MCF 10A (cell line): ENCODE measurements at regions not wholly inside any gene's neighbourhood (a gene's known extent, or its start where the extent isn't known, plus 50 kb on each side); places are given as distances from the start of the nearest gene placed in this dataset.

Source experiments
- BruUV-seq: library from RNA; stranded (reverse); fragments of 400-500 nt; replicated peaks from 2 replicates; lab custom pipeline; 2021; lab: Mats Ljungman, UMichigan
- CTCF ChIA-PET: fragments of 300-600 bp; sonication (Branson Sonifier 250); formaldehyde crosslinking; extraction: SDS; loops from one replicate; lab custom pipeline; 2021; ENCODE audit warnings: antibody characterized with exemption, inconsistent platforms; lab: Yijun Ruan, JAX
- POLR2A ChIA-PET: fragments of 300-600, 350-650 bp; sonication (Branson Sonifier 250); formaldehyde crosslinking; extraction: SDS; loops from one replicate; lab custom pipeline; 2020; ENCODE audit warnings: antibody characterized with exemption, inconsistent platforms; lab: Yijun Ruan, JAX
- DNase-seq: peaks from one replicate; pipeline ENCODE4 v3.0.0-alpha.2; 2018; ENCODE audit not compliant: unreplicated experiment
- H3K27ac Mint-ChIP-seq: one replicate; pipeline ENCODE4 v1.8.0; 2022; ENCODE audit warnings: mild to moderate bottlenecking, low read depth, mixed read lengths; ENCODE audit not compliant: unreplicated experiment
- H3K27me3 Mint-ChIP-seq: one replicate; pipeline ENCODE4 v1.8.0; 2022; ENCODE audit warnings: mixed read lengths; ENCODE audit not compliant: insufficient read depth, unreplicated experiment
- H3K36me3 Mint-ChIP-seq: one replicate; pipeline ENCODE4 v1.8.0; 2022; ENCODE audit warnings: mild to moderate bottlenecking, moderate library complexity, mixed read lengths; ENCODE audit not compliant: insufficient read depth, unreplicated experiment
- H3K4me1 Mint-ChIP-seq: one replicate; pipeline ENCODE4 v1.8.0; 2022; ENCODE audit warnings: mixed read lengths; ENCODE audit not compliant: insufficient read depth, unreplicated experiment
- H3K4me3 Mint-ChIP-seq: one replicate; pipeline ENCODE4 v1.8.0; 2022; ENCODE audit warnings: mild to moderate bottlenecking, moderate library complexity, mixed read lengths; ENCODE audit not compliant: unreplicated experiment
- H3K9me3 Mint-ChIP-seq: one replicate; pipeline ENCODE4 v1.8.0; 2022; ENCODE audit warnings: mixed read lengths; ENCODE audit not compliant: unreplicated experiment
- CTCF ChIP-seq: fragments of 200-600 bp; IDR thresholded peaks from one replicate; pipeline ENCODE4 v1.8.0; 2022; ENCODE audit warnings: antibody characterized with exemption, mild to moderate bottlenecking; ENCODE audit not compliant: unreplicated experiment
- intact Hi-C: fragments of 100-400 bp; cut with micrococcal nuclease; formaldehyde crosslinking; loops from 2 replicates; pipeline ENCODE4 v1.14.1; 2022

- no TSS peak for BruUV-seq
- Mint-ChIP-seq H3K9me3 (no peaks in the 10 kb centered on the region), H3K27me3 (no peaks in the 10 kb centered on the region), H3K36me3 (no peaks in the 10 kb centered on the region), H3K4me3 (no peak overlapping the region), H3K27ac (no peak overlapping the region), H3K4me1 (no peaks in the 10 kb centered on the region)
- intact Hi-C loops: no loop called here
- DNase-seq: no peak
- POLR2A ChIA-PET: no interaction called here
- CTCF ChIA-PET: interaction anchor here (0.9 kb wide), 1 partner anchor 32 kb away, joined by 3 read pairs; no protein-coding TSS in a partner anchor
- TF ChIP-seq CTCF: no peak
Observed at GRCh38 chr12:13770576-13770975, 210.8 kb downstream of the GRIN2B start.

- no TSS peak for BruUV-seq
- H3K36me3 Mint-ChIP-seq: no peaks in the 10 kb centered on the region
- intact Hi-C loops: no loop called here
- H3K9me3 Mint-ChIP-seq: no peaks in the 10 kb centered on the region
- no peak for DNase-seq
- no peak overlapping the region for H3K27ac Mint-ChIP-seq
- no peaks in the 10 kb centered on the region for H3K4me1 Mint-ChIP-seq
- ChIA-PET CTCF (interaction anchor here (0.9 kb wide), 1 partner anchor 31 kb away, joined by 3 read pairs; no protein-coding TSS in a partner anchor), POLR2A (no interaction called here)
- H3K4me3 Mint-ChIP-seq: no peak overlapping the region
- no peak for TF ChIP-seq CTCF
- no peaks in the 10 kb centered on the region for H3K27me3 Mint-ChIP-seq
Observed at GRCh38 chr12:13769966-13770365, 211.4 kb downstream of the GRIN2B start.

GRCh38 chr12:13769273-13769672 is 212.1 kb downstream of the GRIN2B start:
- TF ChIP-seq CTCF: no peak
- Mint-ChIP-seq H3K27me3 (no peaks in the 10 kb centered on the region), H3K4me1 (no peaks in the 10 kb centered on the region), H3K9me3 (no peaks in the 10 kb centered on the region), H3K36me3 (no peaks in the 10 kb centered on the region), H3K27ac (no peak overlapping the region), H3K4me3 (no peak overlapping the region)
- no TSS peak for BruUV-seq
- POLR2A ChIA-PET: interaction anchor here (0.6 kb wide), 1 partner anchor 1661 kb away, joined by 7 read pairs; no protein-coding TSS in a partner anchor
- no peak for DNase-seq
- intact Hi-C loops: no loop called here
- CTCF ChIA-PET: interaction anchor here (0.6 kb wide), 2 partner anchors 15 to 210 kb away, joined by 3 to 4 read pairs; no protein-coding TSS in a partner anchor

GRCh38 chr12:13764748-13765147 is 216.7 kb downstream of the GRIN2B start:
- intact Hi-C loops: no loop called here
- TF ChIP-seq CTCF: no peak
- BruUV-seq: no TSS peak
- H3K4me3 Mint-ChIP-seq: no peak overlapping the region
- no peaks in the 10 kb centered on the region for H3K9me3 Mint-ChIP-seq
- peaks cover 8% of the 10 kb centered on the region for H3K27me3 Mint-ChIP-seq
- no peaks in the 10 kb centered on the region for H3K36me3 Mint-ChIP-seq
- no peak overlapping the region for H3K27ac Mint-ChIP-seq
- no peak for DNase-seq
- ChIA-PET CTCF (interaction anchor here (1.0 kb wide), 1 partner anchor 26 kb away, joined by 5 read pairs; no protein-coding TSS in a partner anchor), POLR2A (no interaction called here)
- H3K4me1 Mint-ChIP-seq: no peaks in the 10 kb centered on the region
